PC-9 (cell line): ENCODE measurements at regions not wholly inside any gene's neighbourhood (a gene's known extent, or its start where the extent isn't known, plus 50 kb on each side); places are given as distances from the start of the nearest gene placed in this dataset.

Experiments
- EZH2 ChIP-seq: fragments of 200-600 bp; sonication (generic); IDR thresholded peaks from 2 replicates; pipeline ENCODE4 v1.8.0; 2017; ENCODE audit warnings: antibody characterized with exemption, low read depth
- TF ChIP-seq, protein P1 (sequence below): fragments of 200-600 bp; sonication (generic); conservative IDR thresholded peaks from 2 replicates; pipeline ENCODE4 v1.6.1; 2017; ENCODE audit warnings: mixed run types, antibody characterized with exemption, mild to moderate bottlenecking, moderate library complexity

- TF ChIP-seq, protein P1, sequence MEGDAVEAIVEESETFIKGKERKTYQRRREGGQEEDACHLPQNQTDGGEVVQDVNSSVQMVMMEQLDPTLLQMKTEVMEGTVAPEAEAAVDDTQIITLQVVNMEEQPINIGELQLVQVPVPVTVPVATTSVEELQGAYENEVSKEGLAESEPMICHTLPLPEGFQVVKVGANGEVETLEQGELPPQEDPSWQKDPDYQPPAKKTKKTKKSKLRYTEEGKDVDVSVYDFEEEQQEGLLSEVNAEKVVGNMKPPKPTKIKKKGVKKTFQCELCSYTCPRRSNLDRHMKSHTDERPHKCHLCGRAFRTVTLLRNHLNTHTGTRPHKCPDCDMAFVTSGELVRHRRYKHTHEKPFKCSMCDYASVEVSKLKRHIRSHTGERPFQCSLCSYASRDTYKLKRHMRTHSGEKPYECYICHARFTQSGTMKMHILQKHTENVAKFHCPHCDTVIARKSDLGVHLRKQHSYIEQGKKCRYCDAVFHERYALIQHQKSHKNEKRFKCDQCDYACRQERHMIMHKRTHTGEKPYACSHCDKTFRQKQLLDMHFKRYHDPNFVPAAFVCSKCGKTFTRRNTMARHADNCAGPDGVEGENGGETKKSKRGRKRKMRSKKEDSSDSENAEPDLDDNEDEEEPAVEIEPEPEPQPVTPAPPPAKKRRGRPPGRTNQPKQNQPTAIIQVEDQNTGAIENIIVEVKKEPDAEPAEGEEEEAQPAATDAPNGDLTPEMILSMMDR: no peak
- TF ChIP-seq EZH2: no peak
Measured at GRCh38 chr10:56698506-56698905, 337.4 kb upstream of the ZWINT start.
